ENCODE measurements at regions not wholly inside any gene's neighbourhood (a gene's known extent, or its start where the extent isn't known, plus 50 kb on each side); places are given as distances from the start of the nearest gene placed in this dataset.

DNA sequence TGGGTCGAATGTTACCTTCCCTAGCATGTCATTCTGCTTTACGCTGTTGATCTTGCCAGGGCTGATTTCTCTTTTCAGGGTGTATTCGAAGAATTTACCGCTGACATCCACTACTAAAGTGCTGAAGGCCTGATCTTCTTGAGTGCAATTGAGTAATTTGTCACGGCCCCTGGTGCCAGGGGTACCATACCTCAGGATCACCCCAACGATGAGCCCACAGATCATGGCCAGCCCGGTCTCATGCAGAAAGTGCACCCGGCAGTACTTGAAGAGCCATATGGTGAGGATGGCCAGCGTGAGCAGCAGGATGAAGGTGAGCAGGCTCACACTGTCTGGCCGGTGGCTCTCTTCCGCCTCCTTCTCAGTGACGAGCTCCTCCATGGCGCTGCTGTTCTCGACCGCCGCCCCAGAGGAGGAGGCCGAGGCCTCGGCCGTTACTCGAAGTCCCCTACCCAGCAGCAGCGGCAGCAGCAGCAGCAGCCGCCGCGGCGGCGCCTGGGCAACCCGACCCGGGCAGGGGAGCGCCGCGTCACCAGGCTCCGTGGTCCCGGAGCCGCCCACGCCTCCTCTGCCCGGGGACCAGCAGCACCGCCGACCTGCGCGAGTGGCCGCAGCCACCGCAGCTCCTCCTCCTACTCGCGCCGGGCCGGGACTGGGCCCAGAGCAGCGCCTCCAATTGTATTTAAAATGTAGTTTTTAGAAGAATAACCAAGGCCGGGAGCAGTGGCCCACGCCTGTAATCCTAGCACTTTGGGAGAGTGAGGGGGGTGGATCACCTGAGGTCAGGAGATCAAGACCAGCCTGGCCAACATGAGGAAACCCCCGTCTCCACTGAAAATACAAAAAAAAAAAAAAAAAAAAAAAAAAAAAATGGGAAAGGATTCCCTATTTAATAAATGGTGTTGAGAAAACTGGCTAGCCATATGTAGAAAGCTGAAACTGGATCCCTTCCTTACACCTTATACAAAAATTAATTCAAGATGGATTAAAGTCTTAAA lies 58.5 kb upstream of the TMPO start:
- 7% methylated on average over 43 of the region's 50 CpGs for WGBS (ENCODE audit: insufficient coverage, low coverage, missing lambda C conversion rate)
- no peak for FAIRE-seq
- Histone ChIP-seq H3K9me1 (ENCODE audit: control insufficient read depth, insufficient read depth, low read length) (peaks cover 4% of the 10 kb centered on the region), H3K36me3 (ENCODE audit: control insufficient read depth, insufficient read depth, low read length) (no peaks in the 10 kb centered on the region), H3K4me3 (0 out of 2 replicates have a peak overlapping the region, but pooled peaks have one; percentile 13), H3K4me2 (ENCODE audit: insufficient read depth, low read length) (peak overlapping the region; percentile 32; the same call in 1 of the 2 replicates), H3K9me3 (replicated peaks; ENCODE audit: control insufficient read depth, insufficient read depth, low read depth, low read length) (no peaks in the 10 kb centered on the region), H2AFZ (ENCODE audit: low read depth, low read length) (no peak overlapping the region), H3K9ac (ENCODE audit: insufficient read depth in 1 of 2, low read depth in 2 of 2, low read length in 2 of 2) (peak overlapping the region in 1 of 2 experiments; percentile 79; a peak in 2 of 4 replicates), H3K79me2 (ENCODE audit: control insufficient read depth, insufficient read depth, low read length) (no peaks in the 10 kb centered on the region), H3K27ac (ENCODE audit: extremely low read depth, low read depth, low read length) (no peak overlapping the region), H4K20me1 (replicated peaks; ENCODE audit: control insufficient read depth, insufficient read depth, low read length) (0 out of 2 replicates have a peak, but pooled peaks cover 5% of the 10 kb centered on the region), H3K27me3 (ENCODE audit: control insufficient read depth in 2 of 2, insufficient read depth in 2 of 2, low read length in 2 of 2) (peaks cover 38 to 45% of the 10 kb centered on the region in 2 experiments), H3K4me1 (replicated peaks in 1 of 2; ENCODE audit: control insufficient read depth in 2 of 2, insufficient read depth in 2 of 2, low read length in 2 of 2) (peaks cover 0 to 7% of the 10 kb centered on the region in 2 experiments; a peak in 2 of 5 replicates)
- CTCF ChIA-PET (ENCODE audit: low intra/inter-chr PET ratio): no interaction called here
- intact Hi-C loops (cut with micrococcal nuclease): no loop called here
- no TSS peak for BruUV-seq (replicated peaks)
- DNase-seq (ENCODE audit: extremely low read depth in 1 of 4, low spot score in 3 of 4): peak; percentile 32 to 46 (median 37)
- in situ Hi-C loops (cut with MboI): no loop called here
- POLR2A ChIA-PET: interaction anchor here (0.5 to 1.1 kb wide), 2 partner anchors 17 to 491 kb away, joined by 3 read pairs; no protein-coding TSS in a partner anchor
- peak; percentile 90 for ATAC-seq
- peak; percentile 30 for TF ChIP-seq HNRNPLL (IDR thresholded peaks at IDR 0.05; ENCODE audit: low read depth, low read length, poor library complexity, severe bottlenecking)
- 0 out of 2 replicates have a peak, but pooled peaks have one; percentile 25 for TF ChIP-seq CTBP1 (IDR thresholded peaks at IDR 0.05; ENCODE audit: borderline replicate concordance)
- TF ChIP-seq, protein P1, sequence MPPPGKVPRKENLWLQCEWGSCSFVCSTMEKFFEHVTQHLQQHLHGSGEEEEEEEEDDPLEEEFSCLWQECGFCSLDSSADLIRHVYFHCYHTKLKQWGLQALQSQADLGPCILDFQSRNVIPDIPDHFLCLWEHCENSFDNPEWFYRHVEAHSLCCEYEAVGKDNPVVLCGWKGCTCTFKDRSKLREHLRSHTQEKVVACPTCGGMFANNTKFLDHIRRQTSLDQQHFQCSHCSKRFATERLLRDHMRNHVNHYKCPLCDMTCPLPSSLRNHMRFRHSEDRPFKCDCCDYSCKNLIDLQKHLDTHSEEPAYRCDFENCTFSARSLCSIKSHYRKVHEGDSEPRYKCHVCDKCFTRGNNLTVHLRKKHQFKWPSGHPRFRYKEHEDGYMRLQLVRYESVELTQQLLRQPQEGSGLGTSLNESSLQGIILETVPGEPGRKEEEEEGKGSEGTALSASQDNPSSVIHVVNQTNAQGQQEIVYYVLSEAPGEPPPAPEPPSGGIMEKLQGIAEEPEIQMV (tag; conservative IDR thresholded peaks at IDR 0.05; ENCODE audit: low read depth): no peak
- no peak for TF ChIP-seq MECOM (CRISPR knock-in tag; IDR thresholded peaks at IDR 0.05)
- no peak for TF ChIP-seq ATF1 (CRISPR knock-in tag; IDR thresholded peaks at IDR 0.05)
- TF ChIP-seq ATF1 (tag; IDR thresholded peaks at IDR 0.05): peak; percentile 45; the same call in 1 of the 2 replicates
- peak; percentile 69 for TF ChIP-seq EGR1 (conservative IDR thresholded peaks at IDR 0.05)
- TF ChIP-seq, protein P2, sequence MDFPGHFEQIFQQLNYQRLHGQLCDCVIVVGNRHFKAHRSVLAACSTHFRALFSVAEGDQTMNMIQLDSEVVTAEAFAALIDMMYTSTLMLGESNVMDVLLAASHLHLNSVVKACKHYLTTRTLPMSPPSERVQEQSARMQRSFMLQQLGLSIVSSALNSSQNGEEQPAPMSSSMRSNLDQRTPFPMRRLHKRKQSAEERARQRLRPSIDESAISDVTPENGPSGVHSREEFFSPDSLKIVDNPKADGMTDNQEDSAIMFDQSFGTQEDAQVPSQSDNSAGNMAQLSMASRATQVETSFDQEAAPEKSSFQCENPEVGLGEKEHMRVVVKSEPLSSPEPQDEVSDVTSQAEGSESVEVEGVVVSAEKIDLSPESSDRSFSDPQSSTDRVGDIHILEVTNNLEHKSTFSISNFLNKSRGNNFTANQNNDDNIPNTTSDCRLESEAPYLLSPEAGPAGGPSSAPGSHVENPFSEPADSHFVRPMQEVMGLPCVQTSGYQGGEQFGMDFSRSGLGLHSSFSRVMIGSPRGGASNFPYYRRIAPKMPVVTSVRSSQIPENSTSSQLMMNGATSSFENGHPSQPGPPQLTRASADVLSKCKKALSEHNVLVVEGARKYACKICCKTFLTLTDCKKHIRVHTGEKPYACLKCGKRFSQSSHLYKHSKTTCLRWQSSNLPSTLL (IDR thresholded peaks at IDR 0.05): no peak
- TF ChIP-seq ZNF263 (CRISPR knock-in tag; IDR thresholded peaks at IDR 0.05; ENCODE audit: borderline replicate concordance): peak; percentile 57; the same call in 1 of the 2 replicates
- peak; percentile 70 to 73; a peak in 2 of 4 replicates for TF ChIP-seq NRF1 (conservative IDR thresholded peaks at IDR 0.05 in 1 of 2, IDR thresholded peaks at IDR 0.05 in 1 of 2)
- TF ChIP-seq, protein P3, sequence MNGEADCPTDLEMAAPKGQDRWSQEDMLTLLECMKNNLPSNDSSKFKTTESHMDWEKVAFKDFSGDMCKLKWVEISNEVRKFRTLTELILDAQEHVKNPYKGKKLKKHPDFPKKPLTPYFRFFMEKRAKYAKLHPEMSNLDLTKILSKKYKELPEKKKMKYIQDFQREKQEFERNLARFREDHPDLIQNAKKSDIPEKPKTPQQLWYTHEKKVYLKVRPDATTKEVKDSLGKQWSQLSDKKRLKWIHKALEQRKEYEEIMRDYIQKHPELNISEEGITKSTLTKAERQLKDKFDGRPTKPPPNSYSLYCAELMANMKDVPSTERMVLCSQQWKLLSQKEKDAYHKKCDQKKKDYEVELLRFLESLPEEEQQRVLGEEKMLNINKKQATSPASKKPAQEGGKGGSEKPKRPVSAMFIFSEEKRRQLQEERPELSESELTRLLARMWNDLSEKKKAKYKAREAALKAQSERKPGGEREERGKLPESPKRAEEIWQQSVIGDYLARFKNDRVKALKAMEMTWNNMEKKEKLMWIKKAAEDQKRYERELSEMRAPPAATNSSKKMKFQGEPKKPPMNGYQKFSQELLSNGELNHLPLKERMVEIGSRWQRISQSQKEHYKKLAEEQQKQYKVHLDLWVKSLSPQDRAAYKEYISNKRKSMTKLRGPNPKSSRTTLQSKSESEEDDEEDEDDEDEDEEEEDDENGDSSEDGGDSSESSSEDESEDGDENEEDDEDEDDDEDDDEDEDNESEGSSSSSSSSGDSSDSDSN (IDR thresholded peaks at IDR 0.05; ENCODE audit: borderline replicate concordance in 1 of 2, low read depth in 2 of 2, low read length in 2 of 2): 0 out of 4 replicates have a peak, but pooled peaks of 1 of the 2 experiments have one; percentile 27
- TF ChIP-seq TRIM24 (IDR thresholded peaks at IDR 0.05): no peak
- peak; percentile 29; the same call in 1 of the 2 replicates for TF ChIP-seq CXXC5 (CRISPR knock-in tag; IDR thresholded peaks at IDR 0.05)
- TF ChIP-seq SIN3B (IDR thresholded peaks at IDR 0.05; ENCODE audit: low read depth): no peak
- peak; percentile 25 for TF ChIP-seq CCNT2 (IDR thresholded peaks at IDR 0.05; ENCODE audit: borderline replicate concordance, extremely low read depth, insufficient read length, low read depth, low read length)

Data from K562 (cell line).